ENCODE measurements at regions not wholly inside any gene's neighbourhood (a gene's known extent, or its start where the extent isn't known, plus 50 kb on each side); places are given as distances from the start of the nearest gene placed in this dataset.
A peak's percentile ranks its signal among the peaks of the same experiment; 100 is the strongest.

GRCh38 chr3:80023010-80023409, 255.2 kb upstream of the ROBO1 start:
- Histone ChIP-seq H3K27me3 (ENCODE audit: control insufficient read depth, insufficient read depth, low read length) (no peaks in the 10 kb centered on the region), H3K4me3 (ENCODE audit: low read depth, low read length) (no peak overlapping the region), H3K36me3 (ENCODE audit: control insufficient read depth, insufficient read depth, low read length) (no peaks in the 10 kb centered on the region)
- FAIRE-seq, result no peak
- TF ChIP-seq CTCF (IDR thresholded peaks at IDR 0.05; ENCODE audit: insufficient read depth, low read length, severe bottlenecking), result no peak
- no peak for DNase-seq (ENCODE audit: low read depth)

- H3K36me3 ChIP-seq (ENCODE audit: control insufficient read depth, insufficient read depth, low read length), result no peaks in the 10 kb centered on the region
- no peak overlapping the region for H3K4me3 ChIP-seq (ENCODE audit: low read depth, low read length)
- no peak for FAIRE-seq
- H3K27me3 ChIP-seq (ENCODE audit: control insufficient read depth, insufficient read depth, low read length), result no peaks in the 10 kb centered on the region
- TF ChIP-seq CTCF (IDR thresholded peaks at IDR 0.05; ENCODE audit: insufficient read depth, low read length, severe bottlenecking), result no peak
- peak; percentile 66 for DNase-seq (ENCODE audit: low read depth)
Measured at GRCh38 chr3:80018375-80018774, 250.6 kb upstream of the ROBO1 start.

- no peak for TF ChIP-seq CTCF (IDR thresholded peaks at IDR 0.05; ENCODE audit: insufficient read depth, low read length, severe bottlenecking)
- no peak for FAIRE-seq
- Histone ChIP-seq H3K4me3 (ENCODE audit: low read depth, low read length) (no peak overlapping the region), H3K27me3 (ENCODE audit: control insufficient read depth, insufficient read depth, low read length) (no peaks in the 10 kb centered on the region), H3K36me3 (ENCODE audit: control insufficient read depth, insufficient read depth, low read length) (no peaks in the 10 kb centered on the region)
- no peak for DNase-seq (ENCODE audit: low read depth)
Measured at GRCh38 chr3:80017369-80017768, 249.6 kb upstream of the ROBO1 start.

GRCh38 chr3:80014576-80014975, 246.8 kb upstream of the ROBO1 start:
- Histone ChIP-seq H3K36me3 (ENCODE audit: control insufficient read depth, insufficient read depth, low read length) (no peaks in the 10 kb centered on the region), H3K27me3 (ENCODE audit: control insufficient read depth, insufficient read depth, low read length) (no peaks in the 10 kb centered on the region), H3K4me3 (ENCODE audit: low read depth, low read length) (no peak overlapping the region)
- DNase-seq (ENCODE audit: low read depth) (no peak), FAIRE-seq (no peak)
- no peak for TF ChIP-seq CTCF (IDR thresholded peaks at IDR 0.05; ENCODE audit: insufficient read depth, low read length, severe bottlenecking)

GRCh38 chr3:80010021-80010571, 242.3 kb upstream of the ROBO1 start:
- FAIRE-seq (no peak), DNase-seq (ENCODE audit: low read depth) (no peak)
- no peaks in the 10 kb centered on the region for H3K36me3 ChIP-seq (ENCODE audit: control insufficient read depth, insufficient read depth, low read length)
- no peaks in the 10 kb centered on the region for H3K27me3 ChIP-seq (ENCODE audit: control insufficient read depth, insufficient read depth, low read length)
- TF ChIP-seq CTCF (IDR thresholded peaks at IDR 0.05; ENCODE audit: insufficient read depth, low read length, severe bottlenecking), result no peak
- H3K4me3 ChIP-seq (ENCODE audit: low read depth, low read length), result no peak overlapping the region

- Histone ChIP-seq H3K36me3 (ENCODE audit: control insufficient read depth, insufficient read depth, low read length) (no peaks in the 10 kb centered on the region), H3K4me3 (ENCODE audit: low read depth, low read length) (no peak overlapping the region), H3K27me3 (ENCODE audit: control insufficient read depth, insufficient read depth, low read length) (no peaks in the 10 kb centered on the region)
- DNase-seq (ENCODE audit: low read depth), result no peak
- TF ChIP-seq CTCF (IDR thresholded peaks at IDR 0.05; ENCODE audit: insufficient read depth, low read length, severe bottlenecking), result no peak
- FAIRE-seq, result no peak
Measured at GRCh38 chr3:80007522-80007921, 239.7 kb upstream of the ROBO1 start.

Measured in bronchial epithelial cell (primary cell).